ENCODE measurements at regions not wholly inside any gene's neighbourhood (a gene's known extent, or its start where the extent isn't known, plus 50 kb on each side); places are given as distances from the start of the nearest gene placed in this dataset.

DNA sequence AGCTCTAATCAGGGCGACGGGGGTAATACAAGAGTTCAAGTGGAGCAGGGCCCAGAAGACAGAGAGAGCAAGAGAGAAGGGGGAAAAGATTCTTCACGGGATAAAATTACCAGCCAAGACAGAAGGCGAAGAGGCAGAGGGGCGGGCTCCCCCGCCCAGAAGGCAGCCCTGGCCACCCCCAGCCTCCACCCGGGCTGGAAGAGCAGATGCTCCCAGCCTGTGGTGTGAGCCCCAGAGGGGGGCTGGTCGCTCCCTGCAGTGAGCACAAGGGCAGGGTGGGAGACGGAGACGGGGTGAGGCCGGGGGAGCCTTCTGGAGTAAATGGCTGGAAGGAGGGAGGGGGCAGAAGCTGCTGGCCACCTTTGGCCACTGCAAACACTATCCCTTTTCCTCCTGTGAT lies 1035.6 kb downstream of the VRK1 start:
- TF ChIP-seq, protein P1, sequence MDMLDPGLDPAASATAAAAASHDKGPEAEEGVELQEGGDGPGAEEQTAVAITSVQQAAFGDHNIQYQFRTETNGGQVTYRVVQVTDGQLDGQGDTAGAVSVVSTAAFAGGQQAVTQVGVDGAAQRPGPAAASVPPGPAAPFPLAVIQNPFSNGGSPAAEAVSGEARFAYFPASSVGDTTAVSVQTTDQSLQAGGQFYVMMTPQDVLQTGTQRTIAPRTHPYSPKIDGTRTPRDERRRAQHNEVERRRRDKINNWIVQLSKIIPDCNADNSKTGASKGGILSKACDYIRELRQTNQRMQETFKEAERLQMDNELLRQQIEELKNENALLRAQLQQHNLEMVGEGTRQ (IDR thresholded peaks at IDR 0.05; ENCODE audit: low read depth, low read length): no peak
- TF ChIP-seq, protein P2, sequence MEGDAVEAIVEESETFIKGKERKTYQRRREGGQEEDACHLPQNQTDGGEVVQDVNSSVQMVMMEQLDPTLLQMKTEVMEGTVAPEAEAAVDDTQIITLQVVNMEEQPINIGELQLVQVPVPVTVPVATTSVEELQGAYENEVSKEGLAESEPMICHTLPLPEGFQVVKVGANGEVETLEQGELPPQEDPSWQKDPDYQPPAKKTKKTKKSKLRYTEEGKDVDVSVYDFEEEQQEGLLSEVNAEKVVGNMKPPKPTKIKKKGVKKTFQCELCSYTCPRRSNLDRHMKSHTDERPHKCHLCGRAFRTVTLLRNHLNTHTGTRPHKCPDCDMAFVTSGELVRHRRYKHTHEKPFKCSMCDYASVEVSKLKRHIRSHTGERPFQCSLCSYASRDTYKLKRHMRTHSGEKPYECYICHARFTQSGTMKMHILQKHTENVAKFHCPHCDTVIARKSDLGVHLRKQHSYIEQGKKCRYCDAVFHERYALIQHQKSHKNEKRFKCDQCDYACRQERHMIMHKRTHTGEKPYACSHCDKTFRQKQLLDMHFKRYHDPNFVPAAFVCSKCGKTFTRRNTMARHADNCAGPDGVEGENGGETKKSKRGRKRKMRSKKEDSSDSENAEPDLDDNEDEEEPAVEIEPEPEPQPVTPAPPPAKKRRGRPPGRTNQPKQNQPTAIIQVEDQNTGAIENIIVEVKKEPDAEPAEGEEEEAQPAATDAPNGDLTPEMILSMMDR (conservative IDR thresholded peaks at IDR 0.05; ENCODE audit: low read depth, low read length): no peak
- no peak for TF ChIP-seq POLR2A (IDR thresholded peaks at IDR 0.05; ENCODE audit: low read depth, low read length)
- TF ChIP-seq RAD21 (IDR thresholded peaks at IDR 0.05; ENCODE audit: low read length): no peak
- no peak for TF ChIP-seq SMC3 (IDR thresholded peaks at IDR 0.05; ENCODE audit: low read depth, low read length)
- TF ChIP-seq CHD1 (IDR thresholded peaks at IDR 0.05; ENCODE audit: low read depth, low read length): no peak

Data from IMR-90 (cell line).